GM12874 (cell line): ENCODE measurements at regions not wholly inside any gene's neighbourhood (a gene's known extent, or its start where the extent isn't known, plus 50 kb on each side); places are given as distances from the start of the nearest gene placed in this dataset.

Experiments used
- CTCF ChIP-seq: IDR thresholded peaks from 2 replicates; pipeline ENCODE4 v1.5.1; 2011; ENCODE audit warnings: low read depth, mild to moderate bottlenecking, control low read depth, low read length, moderate library complexity; ENCODE audit not compliant: insufficient read depth

GRCh38 chr7:25706764-25707163 lies 445.2 kb upstream of the NFE2L3 start:
- TF ChIP-seq CTCF = no peak

DNA sequence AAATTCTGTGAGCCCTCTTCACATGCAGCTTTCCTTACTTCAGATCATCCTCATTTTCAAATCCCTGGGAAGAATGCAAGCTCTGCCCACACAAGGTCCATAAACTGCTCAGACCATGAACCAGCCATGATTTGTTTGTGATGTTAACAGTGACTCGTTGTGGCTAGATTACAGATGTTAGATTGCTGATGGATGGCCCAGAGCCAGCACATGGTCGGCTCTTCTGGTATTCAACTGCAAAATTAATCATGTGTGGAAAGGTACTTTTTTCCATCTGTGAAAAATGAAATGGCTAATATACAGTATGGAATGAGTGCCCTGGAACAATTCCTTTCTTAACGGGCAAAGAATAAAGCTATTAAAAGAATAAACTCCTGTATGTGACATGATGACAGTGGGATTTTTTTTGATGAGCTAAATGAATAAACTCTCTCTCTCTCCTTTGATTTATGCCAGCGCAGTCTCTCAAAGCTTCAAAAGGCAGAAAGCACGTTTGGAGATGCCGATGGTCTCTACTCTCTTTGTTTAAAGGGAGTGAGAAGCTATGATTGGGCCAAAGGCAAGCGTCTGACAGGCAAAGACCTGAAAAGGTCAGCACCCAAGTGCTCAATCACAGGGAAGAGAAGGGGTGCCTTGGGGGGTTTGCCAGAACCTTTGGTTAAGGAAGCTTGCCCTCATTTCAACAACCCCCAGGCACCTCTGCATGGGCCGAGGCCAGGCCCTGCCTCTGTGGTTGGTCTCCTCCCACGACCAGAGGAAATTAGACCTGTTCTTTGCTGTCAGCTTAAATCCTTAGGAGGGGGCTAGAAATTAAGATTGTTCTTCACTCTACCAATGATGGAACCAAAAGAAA lies 444.0 kb upstream of the NFE2L3 start:
- TF ChIP-seq CTCF = no peak

GRCh38 chr7:25710959-25711358 lies 441.0 kb upstream of the NFE2L3 start:
- no peak for TF ChIP-seq CTCF

DNA sequence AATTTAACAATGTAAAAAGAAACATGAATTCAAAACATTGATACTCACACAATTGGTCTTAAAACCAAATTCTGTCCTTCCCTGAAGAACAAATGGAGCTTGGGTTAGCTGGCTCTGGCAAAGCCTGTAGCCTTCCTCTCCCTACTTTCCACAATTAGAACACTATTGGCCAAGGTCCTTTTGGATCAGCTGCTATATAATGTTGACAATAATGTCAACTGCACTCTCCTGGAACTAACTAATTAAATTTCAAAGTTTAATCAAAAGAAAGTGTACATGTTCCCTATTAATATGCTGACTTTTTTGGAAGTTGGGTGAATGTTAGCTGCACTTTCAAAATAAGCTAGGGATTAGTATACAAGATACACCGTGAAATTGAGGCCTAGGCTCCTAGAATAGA lies 440.1 kb upstream of the NFE2L3 start:
- TF ChIP-seq CTCF = no peak

GRCh38 chr7:25712500-25712899 lies 439.5 kb upstream of the NFE2L3 start:
- TF ChIP-seq CTCF = no peak

- TF ChIP-seq CTCF = no peak
These were observed 438.0 kb upstream of the NFE2L3 start for GRCh38 chr7:25714013-25714412.

- TF ChIP-seq CTCF = no peak
These were observed 435.6 kb upstream of the NFE2L3 start for GRCh38 chr7:25716421-25716820.
